HG03378 (cell line): ENCODE measurements at regions not wholly inside any gene's neighbourhood (a gene's known extent, or its start where the extent isn't known, plus 50 kb on each side); places are given as distances from the start of the nearest gene placed in this dataset.

Experiments
- ATAC-seq: cut with Tn5 transposase; IDR thresholded peaks from one replicate; pipeline ENCODE4 v1.9.1; 2021; ENCODE audit warnings: mild to moderate bottlenecking, moderate library complexity; ENCODE audit not compliant: unreplicated experiment

- ATAC-seq: no peak
These were observed 69.0 kb upstream of the GGTA1 start for GRCh38 chr9:121568343-121569265.

- no peak for ATAC-seq
These were observed 69.6 kb upstream of the GGTA1 start for GRCh38 chr9:121569266-121569648.

GRCh38 chr9:121572581-121572980 is 72.9 kb upstream of the GGTA1 start:
- ATAC-seq: no peak

GRCh38 chr9:121573717-121574485 is 74.3 kb upstream of the GGTA1 start:
- ATAC-seq: no peak

GRCh38 chr9:121574774-121575519 is 75.3 kb upstream of the GGTA1 start:
- no peak for ATAC-seq

- ATAC-seq: no peak
These were observed 75.0 kb upstream of the DAB2IP start for GRCh38 chr9:121576281-121577075.

- no peak for ATAC-seq
These were observed 74.3 kb upstream of the DAB2IP start for GRCh38 chr9:121577166-121577565.

GRCh38 chr9:121577572-121577971 is 73.9 kb upstream of the DAB2IP start:
- ATAC-seq: no peak

GRCh38 chr9:121581786-121582600 is 69.4 kb upstream of the DAB2IP start:
- ATAC-seq: no peak

- ATAC-seq: no peak
These were observed 68.8 kb upstream of the DAB2IP start for GRCh38 chr9:121582641-121583040.

- no peak for ATAC-seq
These were observed 67.0 kb upstream of the DAB2IP start for GRCh38 chr9:121584421-121584820.

- no peak for ATAC-seq
These were observed 63.6 kb upstream of the DAB2IP start for GRCh38 chr9:121587863-121588262.

GRCh38 chr9:121589986-121590385 is 61.4 kb upstream of the DAB2IP start:
- no peak for ATAC-seq

- no peak for ATAC-seq
These were observed 59.2 kb upstream of the DAB2IP start for GRCh38 chr9:121592265-121592664.

GRCh38 chr9:121593066-121593465 is 58.4 kb upstream of the DAB2IP start:
- ATAC-seq: no peak

GRCh38 chr9:121596515-121596914 is 54.9 kb upstream of the DAB2IP start:
- no peak for ATAC-seq

GRCh38 chr9:121597698-121598166 is 53.7 kb upstream of the DAB2IP start:
- ATAC-seq: no peak

- ATAC-seq: no peak
These were observed 53.1 kb upstream of the DAB2IP start for GRCh38 chr9:121598167-121598964.
